ENCODE measurements at regions not wholly inside any gene's neighbourhood (a gene's known extent, or its start where the extent isn't known, plus 50 kb on each side); places are given as distances from the start of the nearest gene placed in this dataset.
"Not testable (repeated sequence)": the region's sequence is repeated elsewhere in the genome, so short reads cannot be mapped to it uniquely, and the experiment has no call there.

GRCh38 chr7:131686833-131687232 lies 130.4 kb upstream of the PODXL start:
- H3K27me3 ChIP-seq (ENCODE audit: insufficient read depth, low read length), result no peaks in the 10 kb centered on the region
- peaks cover 21 to 43% of the 10 kb centered on the region in 2 donors for H3K27me3 Mint-ChIP-seq

GRCh38 chr7:131683536-131684125 lies 127.2 kb upstream of the PODXL start:
- intact Hi-C loops (cut with micrococcal nuclease), result no loop called here
- Histone ChIP-seq H3K27ac (ENCODE audit: low read depth, low read length) (no peak overlapping the region), H3K36me3 (ENCODE audit: insufficient read depth, low read length) (no peaks in the 10 kb centered on the region), H3K27me3 (ENCODE audit: insufficient read depth, low read length) (no peaks in the 10 kb centered on the region), H3K4me1 (ENCODE audit: insufficient read depth, low read length) (no peaks in the 10 kb centered on the region), H3K9me3 (ENCODE audit: control insufficient read depth in 1 of 2, low read length in 2 of 2) (no peaks in the 10 kb centered on the region), H3K4me3 (ENCODE audit: low read length in 2 of 2) (no peak overlapping the region)
- no peaks in the 10 kb centered on the region for H3K36me3 Mint-ChIP-seq
- no peak for DNase-seq
- ChIA-PET POLR2A (ENCODE audit: partially characterized antibody) (no interaction called here), CTCF (ENCODE audit: partially characterized antibody) (interaction anchor here (1.0 kb wide), 1 partner anchor 9 kb away, joined by 3 read pairs; no protein-coding TSS in a partner anchor)
- H3K9me3 Mint-ChIP-seq, result peaks cover 0 to 10% (median 3%) of the 10 kb centered on the region in 8 donors
- peaks cover 23 to 29% of the 10 kb centered on the region in 2 donors for H3K27me3 Mint-ChIP-seq
- H3K27ac Mint-ChIP-seq, result no peak overlapping the region
- H3K4me3 Mint-ChIP-seq, result no peak overlapping the region
- H3K4me1 Mint-ChIP-seq, result no peaks in the 10 kb centered on the region

More at GRCh38 chr7:131686833-131687232, 130.4 kb upstream of the PODXL start:
- no peaks in the 10 kb centered on the region for H3K4me1 ChIP-seq (ENCODE audit: insufficient read depth, low read length)
- H3K4me3 ChIP-seq (ENCODE audit: low read length in 2 of 2), result no peak overlapping the region
- H3K27ac ChIP-seq (ENCODE audit: low read depth, low read length), result no peak overlapping the region
- no peaks in the 10 kb centered on the region for H3K9me3 Mint-ChIP-seq
- H3K27ac Mint-ChIP-seq, result no peak overlapping the region
- CTCF ChIA-PET (ENCODE audit: partially characterized antibody), result no interaction called here
- no peak for DNase-seq
- no peaks in the 10 kb centered on the region for H3K9me3 ChIP-seq (ENCODE audit: control insufficient read depth in 1 of 2, low read length in 2 of 2)
- POLR2A ChIA-PET (ENCODE audit: partially characterized antibody), result no interaction called here
- H3K4me3 Mint-ChIP-seq, result no peak overlapping the region
- no peaks in the 10 kb centered on the region for H3K36me3 Mint-ChIP-seq
- intact Hi-C loops (cut with micrococcal nuclease), result loop anchor here (5.0 kb wide), 1 partner anchor 895 kb away; no protein-coding TSS in a partner anchor
- peaks cover 0 to 2% (median 0%) of the 10 kb centered on the region in 4 donors for H3K4me1 Mint-ChIP-seq
- H3K36me3 ChIP-seq (ENCODE audit: insufficient read depth, low read length), result no peaks in the 10 kb centered on the region

DNA sequence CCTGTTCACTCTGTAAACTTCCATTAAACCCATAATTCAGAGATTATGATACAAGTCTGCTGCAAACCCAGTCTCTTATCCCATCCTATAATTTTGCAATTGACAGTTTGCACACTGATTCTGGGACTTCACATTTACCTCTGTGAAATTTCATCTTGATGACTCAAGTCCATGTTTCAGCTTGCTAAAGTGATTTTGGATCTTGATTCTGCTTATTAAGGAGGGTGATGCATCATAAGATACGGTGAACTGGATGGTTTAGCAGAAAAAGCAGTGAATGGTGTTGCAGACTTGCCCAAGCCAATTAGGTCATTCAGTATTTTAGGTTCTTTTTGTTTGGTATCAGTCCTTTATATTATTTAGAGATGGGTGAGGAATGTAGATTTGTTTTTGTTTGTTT lies 125.5 kb upstream of the PODXL start:
- no peak for DNase-seq

GRCh38 chr7:131679071-131679470 lies 122.6 kb upstream of the PODXL start:
- peaks cover 19 to 21% of the 10 kb centered on the region in 2 donors for H3K27me3 Mint-ChIP-seq
- H3K9me3 ChIP-seq (ENCODE audit: control insufficient read depth in 1 of 2, low read length in 2 of 2), result not testable (repeated sequence)

More for the DNA sequence above, 125.5 kb upstream of the PODXL start:
- H3K27ac Mint-ChIP-seq, result no peak overlapping the region
- Histone ChIP-seq H3K36me3 (ENCODE audit: insufficient read depth, low read length) (no peaks in the 10 kb centered on the region), H3K27me3 (ENCODE audit: insufficient read depth, low read length) (no peaks in the 10 kb centered on the region), H3K27ac (ENCODE audit: low read depth, low read length) (no peak overlapping the region), H3K4me3 (ENCODE audit: low read length in 2 of 2) (no peak overlapping the region), H3K4me1 (ENCODE audit: insufficient read depth, low read length) (no peaks in the 10 kb centered on the region), H3K9me3 (ENCODE audit: control insufficient read depth in 1 of 2, low read length in 2 of 2) (no peaks in the 10 kb centered on the region)
- H3K4me1 Mint-ChIP-seq, result no peaks in the 10 kb centered on the region
- peaks cover 30 to 32% of the 10 kb centered on the region in 2 donors for H3K27me3 Mint-ChIP-seq
- no peaks in the 10 kb centered on the region for H3K36me3 Mint-ChIP-seq
- no peak overlapping the region for H3K4me3 Mint-ChIP-seq
- CTCF ChIA-PET (ENCODE audit: partially characterized antibody), result interaction anchor here (4.3 kb wide), 1 partner anchor 8 kb away, joined by 29 read pairs; no protein-coding TSS in a partner anchor
- peaks cover 0 to 10% (median 3%) of the 10 kb centered on the region in 8 donors for H3K9me3 Mint-ChIP-seq
- intact Hi-C loops (cut with micrococcal nuclease), result no loop called here
- POLR2A ChIA-PET (ENCODE audit: partially characterized antibody), result no interaction called here

GRCh38 chr7:131676850-131677249 lies 120.4 kb upstream of the PODXL start:
- H3K4me1 ChIP-seq (ENCODE audit: insufficient read depth, low read length); H3K27ac Mint-ChIP-seq; POLR2A ChIA-PET (ENCODE audit: partially characterized antibody); DNase-seq; H3K27ac ChIP-seq (ENCODE audit: low read depth, low read length); H3K27me3 ChIP-seq (ENCODE audit: insufficient read depth, low read length); H3K9me3 ChIP-seq (ENCODE audit: control insufficient read depth in 1 of 2, low read length in 2 of 2); H3K4me3 Mint-ChIP-seq; H3K4me1 Mint-ChIP-seq; H3K4me3 ChIP-seq (ENCODE audit: low read length in 2 of 2); H3K36me3 ChIP-seq (ENCODE audit: insufficient read depth, low read length); H3K36me3 Mint-ChIP-seq; intact Hi-C loops (cut with micrococcal nuclease): not testable (repeated sequence)
- Mint-ChIP-seq H3K9me3 (peaks cover 0 to 10% (median 3%) of the 10 kb centered on the region in 8 donors), H3K27me3 (peaks cover 15 to 19% of the 10 kb centered on the region in 2 donors)
- CTCF ChIA-PET (ENCODE audit: partially characterized antibody), result interaction anchor here (0.9 kb wide), 1 partner anchor 13 kb away, joined by 3 read pairs; no protein-coding TSS in a partner anchor

More at GRCh38 chr7:131679071-131679470, 122.6 kb upstream of the PODXL start:
- H3K27ac Mint-ChIP-seq; H3K36me3 Mint-ChIP-seq; H3K4me1 ChIP-seq (ENCODE audit: insufficient read depth, low read length); H3K27me3 ChIP-seq (ENCODE audit: insufficient read depth, low read length); H3K4me1 Mint-ChIP-seq; H3K4me3 ChIP-seq (ENCODE audit: low read length in 2 of 2); POLR2A ChIA-PET (ENCODE audit: partially characterized antibody); DNase-seq; H3K36me3 ChIP-seq (ENCODE audit: insufficient read depth, low read length); intact Hi-C loops (cut with micrococcal nuclease); H3K4me3 Mint-ChIP-seq; H3K27ac ChIP-seq (ENCODE audit: low read depth, low read length): not testable (repeated sequence)
- H3K9me3 Mint-ChIP-seq, result peaks cover 0 to 10% (median 3%) of the 10 kb centered on the region in 8 donors
- CTCF ChIA-PET (ENCODE audit: partially characterized antibody), result interaction anchor here (4.3 kb wide), 1 partner anchor 11 kb away, joined by 29 read pairs; no protein-coding TSS in a partner anchor

DNA sequence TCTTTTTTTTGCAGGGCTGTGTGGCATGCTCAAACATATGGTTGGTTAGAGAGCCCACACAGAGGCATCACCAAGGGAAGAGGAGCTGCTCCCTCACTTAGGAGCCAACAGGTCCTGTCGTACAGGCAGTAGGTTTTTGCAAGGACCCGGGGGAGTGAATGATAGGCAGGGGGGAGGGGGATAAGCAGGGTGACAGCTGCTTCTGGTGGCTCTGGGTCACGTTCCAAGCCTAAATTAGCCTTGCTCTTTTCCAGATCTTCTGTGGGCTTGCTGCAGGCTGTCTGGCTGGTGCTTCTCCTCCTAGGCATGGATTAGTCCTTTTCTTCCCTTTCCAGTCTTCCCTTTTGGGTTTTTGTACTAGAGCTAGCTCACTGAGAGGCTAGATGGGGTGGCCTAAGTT lies 117.7 kb upstream of the PODXL start:
- no peak overlapping the region for H3K4me3 Mint-ChIP-seq
- Histone ChIP-seq H3K36me3 (ENCODE audit: insufficient read depth, low read length) (no peaks in the 10 kb centered on the region), H3K27me3 (ENCODE audit: insufficient read depth, low read length) (no peaks in the 10 kb centered on the region), H3K4me1 (ENCODE audit: insufficient read depth, low read length) (no peaks in the 10 kb centered on the region), H3K9me3 (ENCODE audit: control insufficient read depth in 1 of 2, low read length in 2 of 2) (no peaks in the 10 kb centered on the region), H3K4me3 (ENCODE audit: low read length in 2 of 2) (no peak overlapping the region), H3K27ac (ENCODE audit: low read depth, low read length) (no peak overlapping the region)
- no peaks in the 10 kb centered on the region for H3K4me1 Mint-ChIP-seq
- CTCF ChIA-PET (ENCODE audit: partially characterized antibody), result interaction anchor here (1.1 kb wide), 1 partner anchor 15 kb away, joined by 3 read pairs; no protein-coding TSS in a partner anchor
- peak overlapping the region in 1 of 7 donors; percentile 1 for H3K27ac Mint-ChIP-seq
- no peaks in the 10 kb centered on the region for H3K36me3 Mint-ChIP-seq
- H3K9me3 Mint-ChIP-seq, result no peaks in the 10 kb centered on the region
- DNase-seq, result no peak
- peaks cover 15 to 27% of the 10 kb centered on the region in 2 donors for H3K27me3 Mint-ChIP-seq
- POLR2A ChIA-PET (ENCODE audit: partially characterized antibody), result no interaction called here
- intact Hi-C loops (cut with micrococcal nuclease), result no loop called here

DNA sequence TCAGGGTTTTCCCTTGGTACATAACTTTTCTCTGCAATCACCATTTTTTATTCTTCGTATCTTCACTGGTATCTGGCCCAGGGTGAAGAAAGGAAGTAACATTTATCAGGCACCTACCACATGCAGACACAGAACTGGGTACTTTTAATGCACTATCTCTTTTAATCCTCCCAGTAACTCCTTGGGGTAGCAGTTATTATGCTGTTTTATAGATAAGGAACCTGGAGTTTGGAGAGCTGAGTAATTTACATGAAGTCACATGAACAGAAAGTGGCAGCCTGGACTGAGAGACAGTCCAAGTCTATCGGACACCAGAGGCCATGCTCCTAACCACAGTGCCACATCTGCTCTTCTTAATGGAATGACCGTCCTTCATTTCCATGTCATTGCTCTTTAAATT lies 117.1 kb upstream of the PODXL start:
- Mint-ChIP-seq H3K27me3 (peaks cover 12 to 28% of the 10 kb centered on the region in 2 donors), H3K36me3 (no peaks in the 10 kb centered on the region), H3K27ac (no peak overlapping the region)

More for the DNA sequence above, 117.1 kb upstream of the PODXL start:
- Mint-ChIP-seq H3K4me3 (no peak overlapping the region), H3K4me1 (no peaks in the 10 kb centered on the region), H3K9me3 (no peaks in the 10 kb centered on the region)
- intact Hi-C loops (cut with micrococcal nuclease), result no loop called here
- CTCF ChIA-PET (ENCODE audit: partially characterized antibody), result interaction anchor here (1.1 kb wide), 1 partner anchor 15 kb away, joined by 3 read pairs; no protein-coding TSS in a partner anchor
- Histone ChIP-seq H3K4me1 (ENCODE audit: insufficient read depth, low read length) (no peaks in the 10 kb centered on the region), H3K9me3 (ENCODE audit: control insufficient read depth in 1 of 2, low read length in 2 of 2) (no peaks in the 10 kb centered on the region), H3K36me3 (ENCODE audit: insufficient read depth, low read length) (no peaks in the 10 kb centered on the region), H3K27me3 (ENCODE audit: insufficient read depth, low read length) (no peaks in the 10 kb centered on the region), H3K4me3 (ENCODE audit: low read length in 2 of 2) (no peak overlapping the region), H3K27ac (ENCODE audit: low read depth, low read length) (no peak overlapping the region)
- POLR2A ChIA-PET (ENCODE audit: partially characterized antibody), result no interaction called here
- DNase-seq, result no peak

Data from CD4-positive, alpha-beta memory T cell (primary cell).